ENCODE measurements at regions not wholly inside any gene's neighbourhood (a gene's known extent, or its start where the extent isn't known, plus 50 kb on each side); places are given as distances from the start of the nearest gene placed in this dataset.

DNA sequence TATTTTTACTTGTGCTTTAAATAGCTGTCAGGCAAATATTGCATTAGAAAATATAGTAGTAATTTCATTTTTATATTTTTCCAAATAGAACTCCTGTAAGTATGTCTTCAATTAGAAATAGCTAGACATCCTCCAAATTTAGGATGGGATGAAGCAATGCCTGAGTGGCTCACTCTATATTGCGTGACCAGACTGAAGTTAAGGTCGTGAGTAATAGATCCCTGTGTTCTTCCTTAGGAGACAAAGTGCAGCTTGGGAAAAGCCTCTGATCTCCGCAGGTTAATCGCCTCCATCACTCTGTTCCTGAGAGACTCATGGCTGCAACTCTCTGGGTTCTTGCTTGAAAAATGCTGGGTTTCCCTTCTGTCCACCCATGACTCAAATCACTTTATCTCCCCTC lies 484.8 kb upstream of the ANKRD30A start:
- DNase-seq (ENCODE audit: low read depth, low spot score) = no peak
- no peaks in the 10 kb centered on the region for H3K9me3 ChIP-seq (ENCODE audit: control insufficient read depth, insufficient read depth, low read length)
- H3K36me3 ChIP-seq (ENCODE audit: control insufficient read depth, insufficient read depth, low read length) = no peaks in the 10 kb centered on the region
- H3K4me1 ChIP-seq (ENCODE audit: control insufficient read depth, insufficient read depth, low read length) = no peaks in the 10 kb centered on the region
- H3K27me3 ChIP-seq (ENCODE audit: control insufficient read depth, insufficient read depth, low read length) = no peaks in the 10 kb centered on the region
- no CpG with 5 or more reads among the region's 4 CpGs for WGBS (ENCODE audit: insufficient coverage, insufficient read length)
- H3K27ac ChIP-seq (ENCODE audit: low read length) = no peak overlapping the region
- no peak overlapping the region for H3K4me3 ChIP-seq (ENCODE audit: low read length)

- Histone ChIP-seq H3K36me3 (ENCODE audit: control insufficient read depth, insufficient read depth, low read length) (no peaks in the 10 kb centered on the region), H3K27ac (ENCODE audit: low read length) (no peak overlapping the region), H3K4me1 (ENCODE audit: control insufficient read depth, insufficient read depth, low read length) (no peaks in the 10 kb centered on the region), H3K4me3 (ENCODE audit: low read length) (no peak overlapping the region), H3K9me3 (ENCODE audit: control insufficient read depth, insufficient read depth, low read length) (no peaks in the 10 kb centered on the region), H3K27me3 (ENCODE audit: control insufficient read depth, insufficient read depth, low read length) (no peaks in the 10 kb centered on the region)
- WGBS (ENCODE audit: insufficient coverage, insufficient read length) = no CpG with 5 or more reads among the region's 3 CpGs
- DNase-seq (ENCODE audit: low read depth, low spot score) = no peak
Measured at GRCh38 chr10:36638462-36639155, 486.8 kb upstream of the ANKRD30A start.

DNA sequence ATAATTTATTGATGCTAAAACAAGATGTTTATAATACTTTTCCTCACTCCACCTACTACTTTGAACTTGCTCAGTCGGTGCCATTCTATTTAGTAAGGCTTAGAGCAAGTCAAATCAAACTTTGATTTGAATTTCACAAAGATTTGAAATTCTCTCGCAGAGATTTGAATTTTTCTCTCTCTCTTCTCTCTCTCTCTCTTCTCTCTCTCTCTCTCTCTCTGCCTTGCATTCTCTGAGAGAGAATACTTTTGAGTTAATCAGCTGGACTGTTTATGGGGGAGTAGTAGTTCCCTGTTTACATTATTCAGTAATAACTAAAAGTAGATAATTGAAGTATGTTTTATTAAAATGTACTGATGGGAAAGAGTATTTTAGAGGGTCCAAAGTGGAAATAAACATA lies 488.5 kb upstream of the ANKRD30A start:
- Histone ChIP-seq H3K27ac (ENCODE audit: low read length) (no peak overlapping the region), H3K36me3 (ENCODE audit: control insufficient read depth, insufficient read depth, low read length) (no peaks in the 10 kb centered on the region), H3K27me3 (ENCODE audit: control insufficient read depth, insufficient read depth, low read length) (no peaks in the 10 kb centered on the region), H3K4me1 (ENCODE audit: control insufficient read depth, insufficient read depth, low read length) (no peaks in the 10 kb centered on the region), H3K9me3 (ENCODE audit: control insufficient read depth, insufficient read depth, low read length) (no peaks in the 10 kb centered on the region), H3K4me3 (ENCODE audit: low read length) (no peak overlapping the region)
- no peak for DNase-seq (ENCODE audit: low read depth, low spot score)
- WGBS (ENCODE audit: insufficient coverage, insufficient read length) = no CpG with 5 or more reads among the region's 2 CpGs

GRCh38 chr10:36636285-36636839 lies 489.0 kb upstream of the ANKRD30A start:
- H3K36me3 ChIP-seq (ENCODE audit: control insufficient read depth, insufficient read depth, low read length) = no peaks in the 10 kb centered on the region
- no peak for DNase-seq (ENCODE audit: low read depth, low spot score)
- no peaks in the 10 kb centered on the region for H3K9me3 ChIP-seq (ENCODE audit: control insufficient read depth, insufficient read depth, low read length)
- no peak overlapping the region for H3K4me3 ChIP-seq (ENCODE audit: low read length)
- H3K4me1 ChIP-seq (ENCODE audit: control insufficient read depth, insufficient read depth, low read length) = no peaks in the 10 kb centered on the region
- H3K27me3 ChIP-seq (ENCODE audit: control insufficient read depth, insufficient read depth, low read length) = no peaks in the 10 kb centered on the region
- WGBS (ENCODE audit: insufficient coverage, insufficient read length) = no CpG with 5 or more reads among the region's 1 CpG
- H3K27ac ChIP-seq (ENCODE audit: low read length) = no peak overlapping the region

DNA sequence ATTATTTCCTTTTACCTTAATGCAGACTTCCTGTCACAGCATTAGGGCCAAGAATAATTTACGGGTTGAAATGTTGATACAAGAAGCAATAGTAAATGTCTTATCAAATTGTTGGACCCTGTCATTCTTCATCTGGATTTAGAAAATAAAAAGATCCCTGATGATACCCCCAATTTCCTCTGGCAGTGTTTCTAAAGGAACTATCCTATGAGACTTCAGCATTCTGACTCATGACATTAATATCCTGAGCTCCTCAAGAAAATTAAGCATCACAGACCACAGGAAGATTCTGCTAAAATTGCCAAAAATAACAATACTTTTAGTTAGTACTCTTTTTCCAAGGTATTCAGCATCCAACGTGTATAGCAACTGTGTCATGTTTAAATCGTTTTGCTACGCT lies 490.5 kb upstream of the ANKRD30A start:
- Histone ChIP-seq H3K27ac (ENCODE audit: low read length) (no peak overlapping the region), H3K9me3 (ENCODE audit: control insufficient read depth, insufficient read depth, low read length) (no peaks in the 10 kb centered on the region), H3K36me3 (ENCODE audit: control insufficient read depth, insufficient read depth, low read length) (no peaks in the 10 kb centered on the region), H3K4me3 (ENCODE audit: low read length) (no peak overlapping the region), H3K4me1 (ENCODE audit: control insufficient read depth, insufficient read depth, low read length) (no peaks in the 10 kb centered on the region), H3K27me3 (ENCODE audit: control insufficient read depth, insufficient read depth, low read length) (no peaks in the 10 kb centered on the region)
- DNase-seq (ENCODE audit: low read depth, low spot score) = no peak
- WGBS (ENCODE audit: insufficient coverage, insufficient read length) = no CpG with 5 or more reads among the region's 4 CpGs

DNA sequence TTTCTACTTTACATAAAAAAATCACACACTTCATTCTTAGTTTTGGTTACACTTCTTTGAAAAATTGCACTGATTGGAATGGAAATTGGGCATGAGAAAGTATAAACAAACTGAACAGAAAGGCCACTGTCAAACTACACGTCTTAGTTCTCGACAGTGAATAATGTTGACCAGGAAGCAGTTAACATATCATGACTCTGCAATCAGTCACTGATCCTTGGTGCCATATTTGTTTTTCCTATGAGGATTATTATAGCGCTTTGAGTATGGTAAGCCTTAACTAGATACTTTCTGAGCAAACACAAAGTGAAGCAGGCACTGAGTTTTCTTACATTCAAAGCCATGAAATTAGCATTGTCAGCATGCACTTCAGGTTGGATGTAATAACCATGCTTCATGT lies 495.1 kb upstream of the ANKRD30A start:
- Histone ChIP-seq H3K4me1 (ENCODE audit: control insufficient read depth, insufficient read depth, low read length) (no peaks in the 10 kb centered on the region), H3K9me3 (ENCODE audit: control insufficient read depth, insufficient read depth, low read length) (no peaks in the 10 kb centered on the region), H3K4me3 (ENCODE audit: low read length) (no peak overlapping the region), H3K36me3 (ENCODE audit: control insufficient read depth, insufficient read depth, low read length) (no peaks in the 10 kb centered on the region), H3K27ac (ENCODE audit: low read length) (no peak overlapping the region), H3K27me3 (ENCODE audit: control insufficient read depth, insufficient read depth, low read length) (no peaks in the 10 kb centered on the region)
- no CpG with 5 or more reads among the region's 3 CpGs for WGBS (ENCODE audit: insufficient coverage, insufficient read length)
- no peak for DNase-seq (ENCODE audit: low read depth, low spot score)

DNA sequence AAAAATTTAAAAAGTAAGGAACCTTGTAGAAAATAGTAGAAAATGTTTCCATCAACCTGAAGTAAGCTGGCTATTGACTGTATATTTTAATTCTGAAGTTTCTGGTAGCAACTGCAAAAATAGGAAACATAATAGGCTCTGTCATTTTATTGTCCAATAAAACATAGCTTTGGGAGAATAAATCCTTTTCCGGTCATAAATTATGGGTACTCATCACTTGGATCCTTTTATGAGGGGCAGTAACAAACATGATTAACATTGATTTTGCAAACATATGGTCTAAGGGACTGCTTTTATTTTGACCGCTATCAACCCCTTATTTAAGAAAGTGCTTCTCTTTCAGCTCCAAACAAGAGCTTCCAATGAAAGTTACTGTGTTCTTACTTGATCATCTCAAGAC lies 495.9 kb upstream of the ANKRD30A start:
- Histone ChIP-seq H3K9me3 (ENCODE audit: control insufficient read depth, insufficient read depth, low read length) (no peaks in the 10 kb centered on the region), H3K27ac (ENCODE audit: low read length) (no peak overlapping the region), H3K4me1 (ENCODE audit: control insufficient read depth, insufficient read depth, low read length) (no peaks in the 10 kb centered on the region), H3K27me3 (ENCODE audit: control insufficient read depth, insufficient read depth, low read length) (no peaks in the 10 kb centered on the region), H3K4me3 (ENCODE audit: low read length) (no peak overlapping the region), H3K36me3 (ENCODE audit: control insufficient read depth, insufficient read depth, low read length) (no peaks in the 10 kb centered on the region)
- WGBS (ENCODE audit: insufficient coverage, insufficient read length) = no CpG with 5 or more reads among the region's 2 CpGs
- DNase-seq (ENCODE audit: low read depth, low spot score) = no peak

GRCh38 chr10:36624551-36625100 lies 500.8 kb upstream of the ANKRD30A start:
- Histone ChIP-seq H3K27ac (ENCODE audit: low read length) (no peak overlapping the region), H3K4me3 (ENCODE audit: low read length) (no peak overlapping the region), H3K4me1 (ENCODE audit: control insufficient read depth, insufficient read depth, low read length) (no peaks in the 10 kb centered on the region), H3K27me3 (ENCODE audit: control insufficient read depth, insufficient read depth, low read length) (no peaks in the 10 kb centered on the region), H3K9me3 (ENCODE audit: control insufficient read depth, insufficient read depth, low read length) (no peaks in the 10 kb centered on the region), H3K36me3 (ENCODE audit: control insufficient read depth, insufficient read depth, low read length) (no peaks in the 10 kb centered on the region)
- no peak for DNase-seq (ENCODE audit: low read depth, low spot score)
- WGBS (ENCODE audit: insufficient coverage, insufficient read length) = no CpG with 5 or more reads among the region's 3 CpGs

DNA sequence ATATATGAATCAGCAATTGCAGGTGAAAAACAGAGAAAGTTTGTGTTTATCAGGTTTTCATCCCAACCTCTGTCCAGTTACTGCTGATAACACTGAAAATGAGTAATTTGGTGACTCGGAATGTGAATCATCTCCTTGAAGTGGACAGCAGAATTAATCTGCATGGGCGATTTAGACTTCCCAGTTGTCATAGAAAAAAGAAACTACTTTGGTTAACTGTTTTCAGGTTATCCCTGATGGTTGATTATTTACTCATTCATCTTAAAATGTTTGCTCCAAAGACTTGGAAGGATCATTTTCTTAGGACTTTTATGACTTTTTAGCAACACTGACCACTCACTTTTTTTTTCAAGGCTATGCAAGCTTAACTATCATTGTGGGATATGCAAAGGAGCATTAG lies 504.1 kb upstream of the ANKRD30A start:
- WGBS (ENCODE audit: insufficient coverage, insufficient read length) = no CpG with 5 or more reads among the region's 2 CpGs
- no peaks in the 10 kb centered on the region for H3K4me1 ChIP-seq (ENCODE audit: control insufficient read depth, insufficient read depth, low read length)
- no peaks in the 10 kb centered on the region for H3K36me3 ChIP-seq (ENCODE audit: control insufficient read depth, insufficient read depth, low read length)
- no peak overlapping the region for H3K4me3 ChIP-seq (ENCODE audit: low read length)
- no peaks in the 10 kb centered on the region for H3K27me3 ChIP-seq (ENCODE audit: control insufficient read depth, insufficient read depth, low read length)
- no peaks in the 10 kb centered on the region for H3K9me3 ChIP-seq (ENCODE audit: control insufficient read depth, insufficient read depth, low read length)
- no peak overlapping the region for H3K27ac ChIP-seq (ENCODE audit: low read length)
- no peak for DNase-seq (ENCODE audit: low read depth, low spot score)

- peak; percentile 7 for DNase-seq (ENCODE audit: low read depth, low spot score)
- Histone ChIP-seq H3K27ac (ENCODE audit: low read length) (no peak overlapping the region), H3K9me3 (ENCODE audit: control insufficient read depth, insufficient read depth, low read length) (no peaks in the 10 kb centered on the region), H3K4me3 (ENCODE audit: low read length) (no peak overlapping the region), H3K27me3 (ENCODE audit: control insufficient read depth, insufficient read depth, low read length) (no peaks in the 10 kb centered on the region), H3K4me1 (ENCODE audit: control insufficient read depth, insufficient read depth, low read length) (no peaks in the 10 kb centered on the region), H3K36me3 (ENCODE audit: control insufficient read depth, insufficient read depth, low read length) (no peaks in the 10 kb centered on the region)
- WGBS (ENCODE audit: insufficient coverage, insufficient read length) = no CpG with 5 or more reads among the region's 4 CpGs
Measured at GRCh38 chr10:36612436-36612835, 513.0 kb upstream of the ANKRD30A start.

GRCh38 chr10:36608866-36609265 lies 516.5 kb upstream of the ANKRD30A start:
- H3K9me3 ChIP-seq (ENCODE audit: control insufficient read depth, insufficient read depth, low read length) = no peaks in the 10 kb centered on the region
- H3K4me1 ChIP-seq (ENCODE audit: control insufficient read depth, insufficient read depth, low read length) = no peaks in the 10 kb centered on the region
- no peak overlapping the region for H3K4me3 ChIP-seq (ENCODE audit: low read length)
- no peaks in the 10 kb centered on the region for H3K27me3 ChIP-seq (ENCODE audit: control insufficient read depth, insufficient read depth, low read length)
- no peaks in the 10 kb centered on the region for H3K36me3 ChIP-seq (ENCODE audit: control insufficient read depth, insufficient read depth, low read length)
- WGBS (ENCODE audit: insufficient coverage, insufficient read length) = no CpG with 5 or more reads among the region's 4 CpGs
- no peak overlapping the region for H3K27ac ChIP-seq (ENCODE audit: low read length)
- no peak for DNase-seq (ENCODE audit: low read depth, low spot score)

Data from iPS DF 6.9 (cell line).